ENCODE measurements at regions not wholly inside any gene's neighbourhood (a gene's known extent, or its start where the extent isn't known, plus 50 kb on each side); places are given as distances from the start of the nearest gene placed in this dataset.

DNA sequence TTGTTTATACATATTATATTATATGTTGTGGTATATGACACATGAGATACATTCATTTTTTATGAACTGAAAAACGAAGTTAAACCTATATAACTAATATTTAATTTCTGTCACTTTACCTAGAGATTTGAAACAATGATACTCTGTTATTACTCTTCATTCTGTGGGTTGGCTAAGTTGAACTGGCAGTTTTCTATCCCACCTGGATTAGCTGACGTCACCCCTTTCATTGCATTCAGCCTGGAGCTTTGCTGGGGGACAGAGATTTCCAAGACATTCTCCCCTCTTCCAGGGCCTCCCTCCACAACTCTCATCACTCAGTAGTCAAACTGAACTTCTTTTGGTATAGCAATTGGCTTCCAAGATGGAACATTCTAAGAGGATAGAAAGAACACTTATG, 309.2 kb upstream of the SATB1 start:
- TF ChIP-seq, protein P1, sequence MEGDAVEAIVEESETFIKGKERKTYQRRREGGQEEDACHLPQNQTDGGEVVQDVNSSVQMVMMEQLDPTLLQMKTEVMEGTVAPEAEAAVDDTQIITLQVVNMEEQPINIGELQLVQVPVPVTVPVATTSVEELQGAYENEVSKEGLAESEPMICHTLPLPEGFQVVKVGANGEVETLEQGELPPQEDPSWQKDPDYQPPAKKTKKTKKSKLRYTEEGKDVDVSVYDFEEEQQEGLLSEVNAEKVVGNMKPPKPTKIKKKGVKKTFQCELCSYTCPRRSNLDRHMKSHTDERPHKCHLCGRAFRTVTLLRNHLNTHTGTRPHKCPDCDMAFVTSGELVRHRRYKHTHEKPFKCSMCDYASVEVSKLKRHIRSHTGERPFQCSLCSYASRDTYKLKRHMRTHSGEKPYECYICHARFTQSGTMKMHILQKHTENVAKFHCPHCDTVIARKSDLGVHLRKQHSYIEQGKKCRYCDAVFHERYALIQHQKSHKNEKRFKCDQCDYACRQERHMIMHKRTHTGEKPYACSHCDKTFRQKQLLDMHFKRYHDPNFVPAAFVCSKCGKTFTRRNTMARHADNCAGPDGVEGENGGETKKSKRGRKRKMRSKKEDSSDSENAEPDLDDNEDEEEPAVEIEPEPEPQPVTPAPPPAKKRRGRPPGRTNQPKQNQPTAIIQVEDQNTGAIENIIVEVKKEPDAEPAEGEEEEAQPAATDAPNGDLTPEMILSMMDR (IDR thresholded peaks at IDR 0.05; ENCODE audit: borderline replicate concordance, control extremely low read depth, extremely low read depth, insufficient read depth, missing control alignments) = no peak
- no peak for DNase-seq (ENCODE audit: low spot score)
- in situ Hi-C loops (cut with MboI; ENCODE audit: low sequenced_read_pairs, unreplicated experiment) = no loop called here

DNA sequence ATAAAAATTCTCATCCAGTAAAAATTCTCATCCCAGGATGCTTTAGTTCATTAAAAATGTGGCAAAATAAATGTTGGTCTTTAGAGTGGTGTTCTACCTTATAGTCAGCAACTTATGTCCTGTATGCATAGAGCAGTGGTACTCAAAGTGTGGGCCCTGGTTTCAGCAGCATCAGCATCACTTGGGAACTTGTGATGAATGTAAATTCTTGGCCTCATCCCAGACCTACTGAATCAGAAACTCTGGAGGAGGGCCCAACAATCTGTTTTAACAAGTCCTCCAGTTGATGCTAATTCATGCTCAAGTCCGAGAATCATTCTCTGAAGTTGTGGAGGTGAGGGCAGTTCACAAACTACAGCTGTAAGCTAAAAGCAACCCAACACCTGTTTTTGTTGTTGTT, 307.3 kb upstream of the SATB1 start:
- in situ Hi-C loops (cut with MboI; ENCODE audit: low sequenced_read_pairs, unreplicated experiment) = no loop called here
- TF ChIP-seq, protein P1 (IDR thresholded peaks at IDR 0.05; ENCODE audit: borderline replicate concordance, control extremely low read depth, extremely low read depth, insufficient read depth, missing control alignments) = no peak
- no peak for DNase-seq (ENCODE audit: low spot score)

DNA sequence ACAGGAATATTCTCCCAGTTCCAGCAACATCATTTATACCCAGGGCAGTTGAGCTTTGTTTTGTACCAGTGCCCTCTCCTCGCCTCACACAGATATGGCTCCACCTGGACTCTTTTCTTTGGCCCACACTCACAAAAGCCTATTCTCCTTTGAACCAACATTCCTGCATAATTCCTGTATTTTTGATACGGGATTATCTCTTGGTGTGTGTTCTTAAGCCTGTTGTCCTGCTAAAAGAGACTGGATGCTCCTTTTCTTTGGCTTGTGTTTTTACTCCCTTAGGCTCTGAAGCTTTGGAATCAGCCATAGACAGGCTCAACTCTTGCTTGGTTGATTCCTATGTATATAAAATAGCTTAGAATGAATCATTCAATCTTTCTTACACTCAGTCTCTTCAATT, 305.4 kb upstream of the SATB1 start:
- DNase-seq (ENCODE audit: low spot score) = no peak
- TF ChIP-seq, protein P1 (IDR thresholded peaks at IDR 0.05; ENCODE audit: borderline replicate concordance, control extremely low read depth, extremely low read depth, insufficient read depth, missing control alignments) = no peak
- in situ Hi-C loops (cut with MboI; ENCODE audit: low sequenced_read_pairs, unreplicated experiment) = no loop called here

DNA sequence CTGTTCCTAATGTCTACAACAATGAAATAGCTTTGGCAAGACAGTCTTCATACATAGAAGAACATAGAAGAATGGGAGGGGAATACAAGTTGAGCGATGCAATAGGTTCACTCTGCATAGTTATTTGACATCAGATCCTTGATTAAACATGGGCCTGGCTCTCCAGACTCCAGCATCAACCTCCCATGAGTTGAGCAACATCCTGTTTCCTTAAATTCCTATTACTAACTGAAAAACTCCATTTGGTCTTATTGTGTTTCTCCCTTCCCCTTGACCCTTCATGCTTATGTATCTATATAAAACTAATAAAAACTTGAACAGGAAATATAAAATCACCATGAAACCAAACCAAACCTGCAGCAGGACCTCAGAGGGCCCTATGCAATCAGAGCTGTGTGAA, 304.5 kb upstream of the SATB1 start:
- DNase-seq (ENCODE audit: low spot score) = no peak
- TF ChIP-seq, protein P1 (IDR thresholded peaks at IDR 0.05; ENCODE audit: borderline replicate concordance, control extremely low read depth, extremely low read depth, insufficient read depth, missing control alignments) = no peak
- in situ Hi-C loops (cut with MboI; ENCODE audit: low sequenced_read_pairs, unreplicated experiment) = no loop called here

DNA sequence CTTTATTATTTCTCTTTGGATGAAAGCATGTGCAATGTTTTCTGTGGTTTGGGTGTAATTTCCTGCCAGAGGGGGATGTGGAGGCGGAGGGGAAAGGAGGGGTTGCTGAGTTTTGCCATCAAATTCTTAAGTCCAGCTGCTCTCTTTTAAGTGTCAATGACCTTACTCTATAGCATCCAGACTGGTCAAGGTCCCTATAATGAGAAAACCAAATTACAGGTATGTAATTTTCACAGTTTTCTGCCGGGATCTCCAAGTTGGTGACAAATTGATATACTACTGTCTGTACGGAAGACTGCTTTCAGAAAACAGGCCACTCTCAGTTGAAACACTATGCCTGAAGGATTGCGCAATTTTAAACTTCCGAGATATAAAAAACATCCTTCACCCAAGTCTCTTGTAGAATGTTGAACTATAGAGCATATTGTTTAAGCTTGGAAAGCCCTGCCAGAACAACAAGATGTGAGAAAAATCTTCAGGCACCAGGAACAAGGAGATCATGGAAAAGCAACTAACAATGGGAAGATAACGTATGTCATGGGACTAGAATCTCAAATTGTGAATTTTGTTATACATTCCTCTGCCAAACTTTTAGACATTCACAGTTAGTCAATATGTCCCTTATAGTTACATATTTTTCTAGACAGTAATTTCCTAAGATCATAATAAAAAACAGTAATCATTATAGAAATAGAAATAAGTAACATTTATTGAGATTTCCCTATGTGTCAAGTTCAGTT, 300.7 kb upstream of the SATB1 start:
- in situ Hi-C loops (cut with MboI; ENCODE audit: low sequenced_read_pairs, unreplicated experiment) = no loop called here
- TF ChIP-seq, protein P1 (IDR thresholded peaks at IDR 0.05; ENCODE audit: borderline replicate concordance, control extremely low read depth, extremely low read depth, insufficient read depth, missing control alignments) = no peak
- DNase-seq (ENCODE audit: low spot score) = no peak

DNA sequence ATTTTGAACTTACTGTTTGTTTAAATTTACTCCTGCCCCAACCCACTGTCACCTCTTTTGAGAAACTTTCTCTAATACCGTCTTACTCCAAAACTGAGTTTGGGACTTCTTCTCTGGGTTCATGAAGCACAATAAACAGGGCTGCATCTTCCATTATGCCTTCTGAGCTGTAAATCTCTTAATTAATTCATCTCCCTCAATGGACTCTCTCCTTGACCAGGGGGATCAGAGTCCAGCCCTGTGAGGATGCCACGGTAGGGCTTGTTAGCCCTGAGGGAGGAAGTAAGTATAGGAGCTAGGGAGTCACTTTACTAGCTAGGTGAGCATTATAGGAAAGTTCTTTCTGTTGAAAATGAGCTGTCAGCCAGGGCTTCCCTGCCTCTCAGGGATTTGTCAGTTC, 299.3 kb upstream of the SATB1 start:
- in situ Hi-C loops (cut with MboI; ENCODE audit: low sequenced_read_pairs, unreplicated experiment) = no loop called here
- TF ChIP-seq, protein P1 (IDR thresholded peaks at IDR 0.05; ENCODE audit: borderline replicate concordance, control extremely low read depth, extremely low read depth, insufficient read depth, missing control alignments) = no peak
- DNase-seq (ENCODE audit: low spot score) = no peak

All from GM13976 (cell line).